ENCODE measurements at regions not wholly inside any gene's neighbourhood (a gene's known extent, or its start where the extent isn't known, plus 50 kb on each side); places are given as distances from the start of the nearest gene placed in this dataset.

GRCh38 chr11:28757725-28758515 lies 649.7 kb downstream of the METTL15 start:
- ATAC-seq, result no peak
- Mint-ChIP-seq H3K27me3 (no peaks in the 10 kb centered on the region), H3K4me1 (no peaks in the 10 kb centered on the region), H3K9me3 (peaks cover 3% of the 10 kb centered on the region), H3K4me3 (no peak overlapping the region), H3K36me3 (no peaks in the 10 kb centered on the region), H3K27ac (no peak overlapping the region)

GRCh38 chr11:28756977-28757376 lies 648.8 kb downstream of the METTL15 start:
- H3K4me3 Mint-ChIP-seq, result no peak overlapping the region
- ATAC-seq, result no peak
- H3K9me3 Mint-ChIP-seq, result peaks cover 2% of the 10 kb centered on the region
- no peak overlapping the region for H3K27ac Mint-ChIP-seq
- H3K36me3 Mint-ChIP-seq, result no peaks in the 10 kb centered on the region
- H3K4me1 Mint-ChIP-seq, result no peaks in the 10 kb centered on the region
- no peaks in the 10 kb centered on the region for H3K27me3 Mint-ChIP-seq

- Mint-ChIP-seq H3K27me3 (no peaks in the 10 kb centered on the region), H3K4me3 (no peak overlapping the region), H3K9me3 (peaks cover 16% of the 10 kb centered on the region), H3K4me1 (no peaks in the 10 kb centered on the region), H3K36me3 (no peaks in the 10 kb centered on the region), H3K27ac (no peak overlapping the region)
- no peak for ATAC-seq
Measured at GRCh38 chr11:28743061-28743550, 634.9 kb downstream of the METTL15 start.

- no peaks in the 10 kb centered on the region for H3K4me1 Mint-ChIP-seq
- H3K4me3 Mint-ChIP-seq, result no peak overlapping the region
- H3K27ac Mint-ChIP-seq, result no peak overlapping the region
- no peak for ATAC-seq
- no peaks in the 10 kb centered on the region for H3K27me3 Mint-ChIP-seq
- peaks cover 3% of the 10 kb centered on the region for H3K9me3 Mint-ChIP-seq
- no peaks in the 10 kb centered on the region for H3K36me3 Mint-ChIP-seq
Measured at GRCh38 chr11:28739489-28740280, 631.5 kb downstream of the METTL15 start.

GRCh38 chr11:28738549-28738948 lies 630.4 kb downstream of the METTL15 start:
- no peak overlapping the region for H3K4me3 Mint-ChIP-seq
- H3K36me3 Mint-ChIP-seq, result no peaks in the 10 kb centered on the region
- H3K27ac Mint-ChIP-seq, result no peak overlapping the region
- no peaks in the 10 kb centered on the region for H3K27me3 Mint-ChIP-seq
- no peaks in the 10 kb centered on the region for H3K9me3 Mint-ChIP-seq
- no peak for ATAC-seq
- no peaks in the 10 kb centered on the region for H3K4me1 Mint-ChIP-seq

DNA sequence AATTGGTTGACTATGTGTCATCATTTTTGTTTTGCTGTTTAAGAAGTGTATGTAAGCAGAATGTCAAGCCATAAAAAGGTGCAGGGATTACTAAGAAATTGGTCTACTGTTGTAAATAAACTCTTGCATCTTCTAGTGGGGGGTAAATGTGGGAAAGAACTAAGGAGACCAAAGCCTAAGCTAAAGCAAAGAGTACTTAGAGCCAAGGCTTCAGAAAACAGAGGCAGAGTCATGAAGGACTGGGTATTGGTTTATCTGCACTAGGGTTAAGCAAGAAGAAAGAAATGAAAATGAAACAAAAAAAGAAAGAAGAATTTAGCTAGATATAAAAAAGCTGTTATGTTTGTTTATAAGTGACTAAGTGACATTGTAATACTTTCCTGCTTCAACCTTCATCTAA lies 628.1 kb downstream of the METTL15 start:
- Mint-ChIP-seq H3K27me3 (no peaks in the 10 kb centered on the region), H3K4me1 (no peaks in the 10 kb centered on the region), H3K9me3 (peaks cover 6% of the 10 kb centered on the region), H3K4me3 (no peak overlapping the region), H3K27ac (no peak overlapping the region), H3K36me3 (no peaks in the 10 kb centered on the region)
- ATAC-seq, result no peak

DNA sequence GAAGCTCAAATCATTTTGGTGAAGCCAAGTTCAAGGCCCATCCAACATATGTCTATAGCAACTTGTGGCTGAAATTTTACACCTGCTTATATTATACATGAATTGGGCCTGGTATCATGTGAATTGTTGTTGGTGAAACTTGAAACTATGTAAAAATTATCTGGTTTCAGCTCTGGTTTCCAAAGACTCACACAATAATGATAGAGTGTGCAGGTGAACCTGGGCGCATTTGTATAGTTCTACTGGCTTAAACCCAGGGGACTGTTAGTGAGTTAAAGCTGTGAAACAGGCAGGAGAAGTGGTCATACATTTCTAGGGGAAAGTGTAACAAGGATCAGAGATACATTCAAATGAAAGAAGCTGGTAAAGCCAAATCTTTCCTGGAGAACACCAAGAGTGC lies 627.3 kb downstream of the METTL15 start:
- Mint-ChIP-seq H3K4me3 (no peak overlapping the region), H3K27ac (no peak overlapping the region), H3K9me3 (peaks cover 6% of the 10 kb centered on the region), H3K36me3 (no peaks in the 10 kb centered on the region), H3K4me1 (no peaks in the 10 kb centered on the region), H3K27me3 (no peaks in the 10 kb centered on the region)
- ATAC-seq, result no peak

DNA sequence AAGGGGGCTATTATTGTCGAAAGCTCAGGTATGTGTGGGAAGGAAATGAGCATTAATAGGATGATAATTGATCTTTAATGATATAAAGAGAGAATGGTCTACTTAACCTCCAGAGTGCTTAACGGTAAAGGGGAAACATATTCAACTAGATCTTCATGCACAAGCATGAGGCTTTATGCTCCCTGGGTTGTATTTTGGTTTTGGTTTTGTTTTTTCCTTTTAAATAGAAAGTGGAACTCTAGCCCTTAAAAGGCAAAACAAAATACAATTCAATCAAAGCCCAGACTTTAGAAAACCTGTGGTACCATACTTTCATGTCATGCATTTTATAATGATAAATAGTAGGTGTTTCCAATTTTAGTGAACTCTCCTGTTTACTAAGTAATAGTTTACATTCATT lies 622.7 kb downstream of the METTL15 start:
- no peaks in the 10 kb centered on the region for H3K4me1 Mint-ChIP-seq
- H3K27me3 Mint-ChIP-seq, result no peaks in the 10 kb centered on the region
- H3K4me3 Mint-ChIP-seq, result no peak overlapping the region

DNA sequence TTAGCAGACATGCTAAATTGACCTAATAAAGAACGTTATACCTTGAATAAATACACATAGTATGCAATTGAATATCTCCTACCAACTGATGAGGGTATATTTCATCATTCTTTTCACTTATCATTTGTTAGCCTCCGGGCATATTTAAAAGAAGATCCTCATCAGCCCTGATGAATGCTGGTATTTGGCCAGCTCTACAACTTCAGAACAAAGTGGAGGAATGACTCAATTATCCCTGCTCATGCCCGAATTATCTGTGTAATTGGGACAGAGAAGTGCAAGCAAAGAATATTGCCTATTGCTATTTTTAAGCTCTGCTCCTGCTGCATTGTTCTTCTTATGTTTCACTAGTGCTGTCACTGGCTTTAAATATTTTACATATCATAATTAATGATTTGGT lies 622.1 kb downstream of the METTL15 start:
- H3K27ac Mint-ChIP-seq, result no peak overlapping the region
- H3K4me3 Mint-ChIP-seq, result no peak overlapping the region
- H3K27me3 Mint-ChIP-seq, result no peaks in the 10 kb centered on the region
- H3K36me3 Mint-ChIP-seq, result no peaks in the 10 kb centered on the region
- H3K4me1 Mint-ChIP-seq, result no peaks in the 10 kb centered on the region
- ATAC-seq, result no peak
- peaks cover 6% of the 10 kb centered on the region for H3K9me3 Mint-ChIP-seq

More for the DNA sequence above, 622.7 kb downstream of the METTL15 start:
- Mint-ChIP-seq H3K36me3 (no peaks in the 10 kb centered on the region), H3K27ac (no peak overlapping the region), H3K9me3 (peaks cover 6% of the 10 kb centered on the region)
- ATAC-seq, result no peak

DNA sequence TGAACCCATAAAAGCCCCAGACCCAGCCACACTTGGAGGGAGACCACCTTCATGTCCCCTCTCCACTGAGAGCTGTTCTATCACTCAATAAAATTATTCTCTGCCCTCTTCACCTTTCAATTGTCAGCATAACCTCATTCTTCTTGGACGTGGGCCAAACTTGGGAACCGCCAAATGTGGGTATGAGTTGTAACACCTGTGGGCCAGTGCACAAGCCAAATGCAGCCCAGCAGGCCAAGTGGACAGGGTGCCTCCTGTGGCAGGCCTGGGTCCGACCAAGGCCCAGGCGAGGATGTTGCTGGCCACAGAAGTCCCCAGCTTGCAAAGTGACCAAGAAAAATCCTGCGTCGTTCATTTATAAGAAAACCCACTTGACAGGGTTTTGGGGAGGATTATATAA lies 621.2 kb downstream of the METTL15 start:
- Mint-ChIP-seq H3K4me1 (no peaks in the 10 kb centered on the region), H3K4me3 (no peak overlapping the region), H3K27me3 (no peaks in the 10 kb centered on the region), H3K9me3 (peaks cover 6% of the 10 kb centered on the region), H3K27ac (no peak overlapping the region), H3K36me3 (no peaks in the 10 kb centered on the region)
- ATAC-seq, result no peak

DNA sequence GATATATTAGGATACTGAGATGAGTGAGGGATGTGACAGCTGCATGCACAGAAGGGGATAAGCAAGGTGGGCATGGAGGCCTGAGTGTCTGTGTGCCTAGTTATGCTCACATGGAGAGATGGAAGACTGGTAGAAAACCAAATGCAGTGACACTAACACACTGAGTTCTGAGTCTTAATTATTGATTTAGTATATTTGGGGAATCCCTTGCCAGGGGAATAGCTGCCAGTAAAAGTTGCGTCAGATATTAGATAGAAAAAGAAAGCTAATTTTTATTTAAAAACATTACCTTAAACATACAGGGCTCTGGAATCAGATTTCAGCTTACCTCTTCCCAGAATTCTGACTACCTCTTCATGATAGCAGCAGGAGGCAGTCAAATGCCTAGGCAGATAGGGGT lies 620.5 kb downstream of the METTL15 start:
- H3K27me3 Mint-ChIP-seq, result no peaks in the 10 kb centered on the region
- ATAC-seq, result no peak
- H3K9me3 Mint-ChIP-seq, result peaks cover 6% of the 10 kb centered on the region
- H3K27ac Mint-ChIP-seq, result no peak overlapping the region
- H3K4me3 Mint-ChIP-seq, result no peak overlapping the region
- no peaks in the 10 kb centered on the region for H3K4me1 Mint-ChIP-seq
- no peaks in the 10 kb centered on the region for H3K36me3 Mint-ChIP-seq

DNA sequence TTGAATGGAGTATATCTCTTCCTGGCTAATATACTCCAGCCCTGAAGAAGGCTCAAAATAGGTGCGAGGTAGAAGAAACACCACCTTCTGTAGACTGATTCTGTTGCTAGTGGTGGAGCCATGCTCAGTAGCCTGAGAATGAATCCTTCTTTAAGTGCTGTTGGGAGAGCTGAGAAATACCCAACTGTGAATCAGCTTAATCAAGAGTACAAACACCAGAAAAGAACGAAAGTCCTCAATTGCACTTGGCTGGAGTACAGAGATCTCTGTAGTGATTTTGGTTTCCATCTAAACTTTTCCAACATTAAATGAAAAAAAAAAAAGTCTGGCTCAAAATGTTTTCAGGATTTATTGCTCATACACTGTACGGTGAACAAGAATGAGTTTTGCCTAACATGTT lies 619.1 kb downstream of the METTL15 start:
- Mint-ChIP-seq H3K27ac (no peak overlapping the region), H3K4me1 (no peaks in the 10 kb centered on the region), H3K4me3 (no peak overlapping the region), H3K27me3 (no peaks in the 10 kb centered on the region), H3K36me3 (no peaks in the 10 kb centered on the region), H3K9me3 (no peaks in the 10 kb centered on the region)
- no peak for ATAC-seq

DNA sequence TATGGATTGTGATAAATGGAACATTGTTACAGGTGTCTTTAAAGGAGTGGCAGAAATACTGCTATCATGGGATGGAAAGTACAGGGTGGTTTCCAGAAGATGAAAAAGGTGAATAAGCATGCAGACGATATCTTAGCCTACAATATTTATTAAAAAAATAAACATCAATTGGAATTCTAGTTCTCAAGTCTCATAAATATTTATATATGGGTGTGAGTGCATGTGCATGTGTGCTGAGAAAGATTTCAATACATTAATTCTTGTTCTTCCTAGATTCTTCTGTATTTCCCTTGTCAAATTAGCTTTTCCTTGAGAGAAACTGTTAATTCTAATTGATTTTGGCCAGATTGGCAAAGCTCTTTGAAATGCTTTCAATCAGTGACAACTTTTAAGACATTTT lies 618.2 kb downstream of the METTL15 start:
- Mint-ChIP-seq H3K9me3 (no peaks in the 10 kb centered on the region), H3K36me3 (no peaks in the 10 kb centered on the region), H3K27me3 (no peaks in the 10 kb centered on the region), H3K4me1 (no peaks in the 10 kb centered on the region), H3K4me3 (no peak overlapping the region), H3K27ac (no peak overlapping the region)
- ATAC-seq, result no peak

- Mint-ChIP-seq H3K9me3 (no peaks in the 10 kb centered on the region), H3K36me3 (no peaks in the 10 kb centered on the region), H3K27ac (no peak overlapping the region), H3K4me1 (no peaks in the 10 kb centered on the region), H3K4me3 (no peak overlapping the region), H3K27me3 (no peaks in the 10 kb centered on the region)
- no peak for ATAC-seq
Measured at GRCh38 chr11:28715726-28716125, 607.5 kb downstream of the METTL15 start.

- H3K27me3 Mint-ChIP-seq, result no peaks in the 10 kb centered on the region
- H3K36me3 Mint-ChIP-seq, result no peaks in the 10 kb centered on the region
- H3K4me3 Mint-ChIP-seq, result no peak overlapping the region
- H3K4me1 Mint-ChIP-seq, result no peaks in the 10 kb centered on the region
- ATAC-seq, result no peak
- H3K9me3 Mint-ChIP-seq, result no peaks in the 10 kb centered on the region
- H3K27ac Mint-ChIP-seq, result no peak overlapping the region
Measured at GRCh38 chr11:28713850-28714249, 605.7 kb downstream of the METTL15 start.

- no peak for ATAC-seq
- Mint-ChIP-seq H3K4me3 (no peak overlapping the region), H3K27me3 (no peaks in the 10 kb centered on the region), H3K27ac (no peak overlapping the region), H3K9me3 (no peaks in the 10 kb centered on the region), H3K4me1 (no peaks in the 10 kb centered on the region), H3K36me3 (no peaks in the 10 kb centered on the region)
Measured at GRCh38 chr11:28708075-28708474, 599.9 kb downstream of the METTL15 start.
